H9 (cell line): ENCODE measurements at regions not wholly inside any gene's neighbourhood (a gene's known extent, or its start where the extent isn't known, plus 50 kb on each side); places are given as distances from the start of the nearest gene placed in this dataset.

Source experiments
- DNase-seq: peaks from one replicate; pipeline ENCODE4 v3.0.0-alpha.2; 2017
- H2AFZ ChIP-seq: one replicate; pipeline ENCODE4 v1.6.1; 2013; ENCODE audit warnings: mild to moderate bottlenecking, low read length, control low read depth, moderate library complexity
- H2AK5ac ChIP-seq: 2 replicates; pipeline ENCODE4 v1.6.1; 2013; ENCODE audit warnings: low read length, control low read depth, mixed read lengths; ENCODE audit not compliant: insufficient read length
- H2BK120ac ChIP-seq: one replicate; pipeline ENCODE4 v1.6.1; 2013; ENCODE audit warnings: low read depth, mild to moderate bottlenecking, low read length, control low read depth, inconsistent platforms; ENCODE audit not compliant: poor library complexity, severe bottlenecking
- H2BK12ac ChIP-seq: 2 replicates; pipeline ENCODE4 v1.6.1; 2013; ENCODE audit warnings: low read length, control low read depth, mixed read lengths, low read depth; ENCODE audit not compliant: insufficient read length
- H2BK15ac ChIP-seq: 2 replicates; pipeline ENCODE4 v1.6.1; 2013; ENCODE audit warnings: low read depth, low read length, control low read depth
- H2BK20ac ChIP-seq: one replicate; pipeline ENCODE4 v1.6.1; 2013; ENCODE audit warnings: low read depth, mild to moderate bottlenecking, low read length, control low read depth, inconsistent platforms; ENCODE audit not compliant: poor library complexity, severe bottlenecking
- H2BK5ac ChIP-seq: 2 replicates; pipeline ENCODE4 v1.6.1; 2013; ENCODE audit warnings: low read length, control low read depth, mixed read lengths; ENCODE audit not compliant: insufficient read length
- H3K14ac ChIP-seq: 2 replicates; pipeline ENCODE4 v1.6.1; 2013; ENCODE audit warnings: low read length, control low read depth; ENCODE audit not compliant: insufficient read depth
- H3K18ac ChIP-seq: 2 replicates; pipeline ENCODE4 v1.6.1; 2013; ENCODE audit warnings: low read depth, mild to moderate bottlenecking, mixed read lengths, low read length, control low read depth; ENCODE audit not compliant: insufficient read length
- H3K23ac ChIP-seq: 2 replicates; pipeline ENCODE4 v1.6.1; 2013; ENCODE audit warnings: low read length, control low read depth, mixed read lengths, low read depth; ENCODE audit not compliant: insufficient read length
- H3K23me2 ChIP-seq: 2 replicates; pipeline ENCODE4 v1.6.1; 2013; ENCODE audit warnings: low read depth, mild to moderate bottlenecking, mixed read lengths, low read length, control low read depth; ENCODE audit not compliant: insufficient read length, poor library complexity, severe bottlenecking
- H3K27ac ChIP-seq: 2 replicates; pipeline ENCODE4 v1.5.1; 2013; ENCODE audit warnings: low read length, control low read depth, mixed read lengths, low read depth; ENCODE audit not compliant: insufficient read length
- H3K27me3 ChIP-seq: 2 replicates; pipeline ENCODE4 v1.6.1; 2013; ENCODE audit warnings: low read length, control low read depth, inconsistent platforms; ENCODE audit not compliant: insufficient read depth
- H3K4ac ChIP-seq: 2 replicates; pipeline ENCODE4 v1.6.1; 2013; ENCODE audit warnings: low read depth, mild to moderate bottlenecking, control low read depth, inconsistent platforms, low read length, moderate library complexity
- H3K4me1 ChIP-seq: 2 replicates; pipeline ENCODE4 v1.6.1; 2013; ENCODE audit warnings: low read length, control low read depth, inconsistent platforms; ENCODE audit not compliant: insufficient read depth
- H3K4me2 ChIP-seq: 2 replicates; pipeline ENCODE4 v1.6.1; 2013; ENCODE audit warnings: low read length, control low read depth, mixed read lengths; ENCODE audit not compliant: insufficient read length, insufficient read depth
- H3K56ac ChIP-seq: 2 replicates; pipeline ENCODE4 v1.6.1; 2013; ENCODE audit warnings: low read depth, mild to moderate bottlenecking, mixed read lengths, low read length, control low read depth; ENCODE audit not compliant: insufficient read length
- H3K79me1 ChIP-seq: 2 replicates; pipeline ENCODE4 v1.6.1; 2013; ENCODE audit warnings: low read depth, mild to moderate bottlenecking, moderate library complexity, low read length, control low read depth, inconsistent platforms; ENCODE audit not compliant: insufficient read depth, poor library complexity, severe bottlenecking
- H3K79me2 ChIP-seq: 2 replicates; pipeline ENCODE4 v1.6.1; 2013; ENCODE audit warnings: low read length, control low read depth, inconsistent platforms; ENCODE audit not compliant: insufficient read depth
- H3K9ac ChIP-seq: 2 replicates; pipeline ENCODE4 v1.6.1; 2013; ENCODE audit warnings: low read length, control low read depth, mixed read lengths; ENCODE audit not compliant: insufficient read length; ENCODE audit errors: extremely low read depth
- H3K9me3 ChIP-seq: one replicate; pipeline ENCODE4 v1.6.1; 2013; ENCODE audit warnings: low read depth, low read length, inconsistent platforms; ENCODE audit not compliant: control insufficient read depth
- H3T11ph ChIP-seq: one replicate; pipeline ENCODE4 v1.6.1; 2013; ENCODE audit warnings: mild to moderate bottlenecking, low read length, control low read depth, inconsistent platforms
- H4K20me1 ChIP-seq: one replicate; pipeline ENCODE4 v1.6.1; 2013; ENCODE audit not compliant: control insufficient read depth, insufficient read length, insufficient read depth
- H4K5ac ChIP-seq: 2 replicates; pipeline ENCODE4 v1.6.1; 2013; ENCODE audit warnings: low read depth, mild to moderate bottlenecking, mixed read lengths, low read length, control low read depth; ENCODE audit not compliant: insufficient read length
- H4K8ac ChIP-seq: replicated peaks from 2 replicates; pipeline ENCODE4 v1.6.1; 2013; ENCODE audit warnings: low read length, control low read depth, mixed read lengths, low read depth; ENCODE audit not compliant: insufficient read length
- H4K91ac ChIP-seq: 2 replicates; pipeline ENCODE4 v1.6.1; 2013; ENCODE audit warnings: low read depth, mild to moderate bottlenecking, moderate library complexity, mixed read lengths, low read length, control low read depth; ENCODE audit not compliant: insufficient read length
- H3K27ac Mint-ChIP-seq, 3 experiments: 2 replicates in 2 of 3; 3 replicates in 1 of 3; pipeline ENCODE4 v1.8.0; 2020 to 2021; ENCODE audit warnings: mixed read lengths in 3 of 3, mild to moderate bottlenecking in 1 of 3, moderate library complexity in 1 of 3
- H3K27me3 Mint-ChIP-seq: 2 replicates; pipeline ENCODE4 v1.8.0; 2021; ENCODE audit warnings: low read depth, mild to moderate bottlenecking, moderate library complexity, mixed read lengths
- H3K36me3 Mint-ChIP-seq, 3 experiments: 2 replicates in 2 of 3; 3 replicates in 1 of 3; pipeline ENCODE4 v1.8.0; 2020 to 2021; ENCODE audit warnings: low read depth in 3 of 3, mixed read lengths in 3 of 3; ENCODE audit not compliant: insufficient read depth in 1 of 3
- H3K4me1 Mint-ChIP-seq, 2 experiments: 2 replicates each; pipeline ENCODE4 v1.8.0; 2020; ENCODE audit warnings: mixed read lengths in 2 of 2
- H3K4me3 Mint-ChIP-seq, 2 experiments: 2 replicates in 1 of 2; 3 replicates in 1 of 2; pipeline ENCODE4 v1.8.0; 2020 to 2021; ENCODE audit warnings: mild to moderate bottlenecking in 2 of 2, mixed read lengths in 2 of 2, moderate library complexity in 1 of 2
- H3K9me3 Mint-ChIP-seq, 2 experiments: 2 replicates in 1 of 2; 3 replicates in 1 of 2; pipeline ENCODE4 v1.8.0; 2020; ENCODE audit warnings: mild to moderate bottlenecking in 2 of 2, mixed read lengths in 2 of 2, moderate library complexity in 1 of 2
- CTCF ChIP-seq: fragments of 200-600 bp; sonication (generic); conservative IDR thresholded peaks from 3 replicates; pipeline ENCODE4 v1.8.0; 2021; ENCODE audit warnings: antibody characterized with exemption, mild to moderate bottlenecking
- WGBS: extraction: QIAGEN DNeasy Blood & Tissue Kit; methylation state at CpG from one replicate; pipeline ENCODE4 v1.1.7; 2013; ENCODE audit warnings: missing lambda C conversion rate, low lambda C conversion rate, mixed read lengths; ENCODE audit not compliant: insufficient read length; ENCODE audit errors: extremely low coverage; 5-methylcytosine and 5-hydroxymethylcytosine counted together

- no peak overlapping the region for H2AK5ac ChIP-seq
- H3K36me3 Mint-ChIP-seq = peaks cover 3 to 5% (median 4%) of the 10 kb centered on the region in 3 experiments; a peak in 5 of 7 replicates
- H3K23me2 ChIP-seq = no peaks in the 10 kb centered on the region
- no peak overlapping the region for H2AFZ ChIP-seq
- no peak overlapping the region for H3K27ac Mint-ChIP-seq
- no peak overlapping the region for H3K4me3 Mint-ChIP-seq
- no peak for TF ChIP-seq CTCF
- peaks cover 11% of the 10 kb centered on the region; the same call in 1 of the 2 replicates for H3K4me1 ChIP-seq
- H3K9me3 Mint-ChIP-seq = no peaks in the 10 kb centered on the region
- H4K5ac ChIP-seq = no peak overlapping the region
- H3K23ac ChIP-seq = no peak overlapping the region
- no peak overlapping the region for H2BK12ac ChIP-seq
- H3K18ac ChIP-seq = no peak overlapping the region
- H4K20me1 ChIP-seq = no peaks in the 10 kb centered on the region
- H3K9me3 ChIP-seq = no peaks in the 10 kb centered on the region
- no peaks in the 10 kb centered on the region for H3K27me3 ChIP-seq
- H3K4ac ChIP-seq = no peak overlapping the region
- DNase-seq = no peak
- no peak overlapping the region for H3T11ph ChIP-seq
- H3K9ac ChIP-seq = no peak overlapping the region
- H3K4me2 ChIP-seq = no peak overlapping the region
- H3K79me2 ChIP-seq = no peaks in the 10 kb centered on the region
- no CpG with 5 or more reads among the region's 3 CpGs for WGBS
- H3K27me3 Mint-ChIP-seq = no peaks in the 10 kb centered on the region
- H3K79me1 ChIP-seq = no peaks in the 10 kb centered on the region
- H2BK15ac ChIP-seq = no peak overlapping the region
- H3K14ac ChIP-seq = no peak overlapping the region
- H3K4me1 Mint-ChIP-seq = peaks cover 53 to 60% of the 10 kb centered on the region in 2 experiments
- H3K27ac ChIP-seq = no peak overlapping the region
- no peak overlapping the region for H2BK120ac ChIP-seq
- no peak overlapping the region for H2BK20ac ChIP-seq
- no peak overlapping the region for H3K56ac ChIP-seq
- no peak overlapping the region for H4K8ac ChIP-seq
- no peak overlapping the region for H4K91ac ChIP-seq
- no peak overlapping the region for H2BK5ac ChIP-seq
Observed at GRCh38 chr3:25151903-25152295, 276.2 kb upstream of the RARB start.
